Thoracic aorta (tissue), 2 donors: ENCODE measurements at regions not wholly inside any gene's neighbourhood (a gene's known extent, or its start where the extent isn't known, plus 50 kb on each side); places are given as distances from the start of the nearest gene placed in this dataset.
"Not testable (repeated sequence)": the region's sequence is repeated elsewhere in the genome, so short reads cannot be mapped to it uniquely, and the experiment has no call there.

Source experiments
- ATAC-seq: fragments of 150-250 bp; one replicate; pipeline ENCODE4 v1.8.0; 2017; ENCODE audit warnings: low read depth; ENCODE audit not compliant: insufficient number of reproducible peaks, low FRiP score
- DNase-seq: peaks from one replicate; pipeline ENCODE4 v3.0.0-alpha.2; 2020; ENCODE audit warnings: low spot score
- H3K27ac ChIP-seq, 2 donors: fragments of 200-600 bp; sonication (generic); 1 replicate in 1 of 2; 2 replicates in 1 of 2; pipeline ENCODE4 v1.5.1; 2016; ENCODE audit warnings: mild to moderate bottlenecking in 2 of 2, moderate library complexity in 2 of 2
- H3K27me3 ChIP-seq: fragments of 200-600 bp; sonication (generic); replicated peaks from 2 replicates; pipeline ENCODE4 v1.6.0; 2016; ENCODE audit warnings: mild to moderate bottlenecking; ENCODE audit not compliant: insufficient read depth
- H3K36me3 ChIP-seq: fragments of 200-600 bp; sonication (generic); one replicate; pipeline ENCODE4 v1.5.1; 2016
- H3K4me1 ChIP-seq, 2 donors: fragments of 200-600 bp; sonication (generic); 1 replicate in 1 of 2; 2 replicates in 1 of 2; pipeline versions ENCODE4 v1.5.1 to v1.6.0; 2016; ENCODE audit warnings: low read depth in 2 of 2, mild to moderate bottlenecking in 1 of 2; ENCODE audit not compliant: control insufficient read depth in 1 of 2
- H3K4me3 ChIP-seq: fragments of 200-600 bp; sonication (generic); 2 replicates; pipeline ENCODE4 v1.5.1; 2016; ENCODE audit warnings: mild to moderate bottlenecking
- H3K9me3 ChIP-seq: fragments of 200-600 bp; sonication (generic); 2 replicates; pipeline ENCODE4 v1.5.1; 2016
- CTCF ChIP-seq: fragments of 200-600 bp; sonication (generic); IDR thresholded peaks from one replicate; pipeline ENCODE4 v1.5.1; 2019; ENCODE audit warnings: antibody characterized with exemption

DNA sequence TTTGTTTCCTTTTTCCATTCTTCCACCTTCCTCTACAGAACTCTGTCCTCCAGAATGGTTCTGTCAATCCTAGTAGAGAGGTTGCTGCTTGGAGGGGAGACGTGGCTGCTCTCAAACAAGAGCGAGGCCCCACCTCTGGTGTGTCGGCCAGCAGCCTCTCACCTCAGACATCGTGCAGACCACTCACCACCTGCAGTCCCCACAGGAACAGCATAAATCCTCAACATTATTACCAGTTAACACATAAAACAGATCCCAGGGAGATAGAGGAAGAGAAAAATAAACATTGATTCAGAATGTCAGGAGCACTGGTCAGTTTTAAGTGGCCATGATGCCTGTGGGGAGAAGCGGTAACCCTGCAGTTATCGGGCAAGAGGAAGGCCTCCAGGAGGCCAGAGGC, 485.9 kb upstream of the DPP6 start:
- DNase-seq: no peak
- H3K4me1 ChIP-seq: no peaks in the 10 kb centered on the region
- no peaks in the 10 kb centered on the region for H3K27me3 ChIP-seq
- H3K4me3 ChIP-seq: no peak overlapping the region
- H3K9me3 ChIP-seq: no peaks in the 10 kb centered on the region
- no peak overlapping the region for H3K27ac ChIP-seq
- no peak for ATAC-seq
- no peaks in the 10 kb centered on the region for H3K36me3 ChIP-seq
- TF ChIP-seq CTCF: no peak

DNA sequence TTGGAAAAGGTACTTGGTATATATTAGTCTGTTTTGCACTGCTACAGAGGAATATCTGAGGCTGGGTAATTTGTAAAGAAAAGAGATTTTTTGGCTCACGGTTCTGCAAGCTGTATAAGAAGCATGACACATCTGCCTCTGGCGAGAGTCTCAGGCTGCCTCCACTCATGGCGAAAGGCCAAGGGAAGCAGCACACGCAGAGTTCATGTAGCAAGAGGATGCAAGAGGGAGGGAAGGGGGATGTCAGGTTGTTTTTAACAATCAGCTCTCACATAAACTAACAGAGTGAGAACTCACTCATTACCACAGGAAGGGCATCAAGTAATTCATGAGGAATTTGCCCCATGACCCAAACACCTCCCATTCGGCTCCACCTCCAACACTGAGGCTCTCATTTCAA, 484.8 kb upstream of the DPP6 start:
- H3K27ac ChIP-seq: no peak overlapping the region
- DNase-seq (no peak), ATAC-seq (no peak)
- TF ChIP-seq CTCF: no peak
- no peak overlapping the region for H3K4me3 ChIP-seq
- no peaks in the 10 kb centered on the region for H3K9me3 ChIP-seq
- H3K27me3 ChIP-seq: no peaks in the 10 kb centered on the region
- no peaks in the 10 kb centered on the region for H3K36me3 ChIP-seq
- no peaks in the 10 kb centered on the region for H3K4me1 ChIP-seq

DNA sequence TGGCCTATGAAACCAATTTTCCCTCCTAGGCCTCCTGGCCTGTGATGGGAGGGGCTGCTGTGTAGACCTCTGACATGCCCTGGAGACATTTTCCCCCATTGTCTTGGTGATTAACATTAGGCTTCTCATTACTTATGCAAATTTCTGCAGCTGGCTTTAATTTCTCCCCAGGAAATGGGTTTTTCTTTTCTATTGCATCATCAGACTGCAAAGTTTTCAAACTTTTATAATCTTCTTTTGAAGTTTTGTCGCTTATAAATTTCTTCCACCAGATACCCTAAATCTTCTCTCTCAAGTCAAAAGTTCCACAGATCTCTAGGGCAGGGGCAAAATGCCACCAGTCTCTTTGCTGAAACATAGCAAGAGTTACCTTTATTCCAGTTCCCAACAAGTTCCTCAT, 482.7 kb upstream of the DPP6 start:
- H3K4me3 ChIP-seq, H3K4me1 ChIP-seq, H3K36me3 ChIP-seq, H3K9me3 ChIP-seq, ATAC-seq, H3K27me3 ChIP-seq, H3K27ac ChIP-seq, DNase-seq: not testable (repeated sequence)

GRCh38 chr7:153576096-153576495, 476.1 kb upstream of the DPP6 start:
- Histone ChIP-seq H3K4me3 (no peak overlapping the region), H3K27ac (no peak overlapping the region), H3K9me3 (no peaks in the 10 kb centered on the region), H3K4me1 (no peaks in the 10 kb centered on the region), H3K27me3 (no peaks in the 10 kb centered on the region), H3K36me3 (no peaks in the 10 kb centered on the region)
- ATAC-seq: no peak
- DNase-seq: no peak
- no peak for TF ChIP-seq CTCF

DNA sequence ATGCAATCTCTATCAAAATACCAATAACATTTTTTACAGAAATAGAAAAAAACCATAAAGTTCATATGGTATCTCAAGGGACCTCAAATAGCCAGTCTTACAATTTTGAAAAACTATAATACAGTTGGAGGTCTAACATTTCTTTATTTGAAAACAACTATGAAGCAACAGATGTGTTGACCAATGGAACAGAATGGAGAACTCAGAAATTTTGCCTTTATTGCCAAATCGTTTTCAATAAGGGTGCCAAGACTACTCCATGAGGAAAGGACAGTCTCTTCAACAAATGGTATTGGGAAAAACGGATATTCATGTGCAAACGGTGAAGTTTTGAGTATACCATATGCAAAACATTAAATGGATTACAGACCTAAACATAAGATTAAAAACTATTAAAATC, 470.8 kb upstream of the DPP6 start:
- no peaks in the 10 kb centered on the region for H3K4me1 ChIP-seq
- TF ChIP-seq CTCF: no peak
- DNase-seq (no peak), ATAC-seq (no peak)
- H3K27ac ChIP-seq: no peak overlapping the region
- H3K27me3 ChIP-seq: no peaks in the 10 kb centered on the region
- H3K36me3 ChIP-seq: no peaks in the 10 kb centered on the region
- H3K4me3 ChIP-seq: no peak overlapping the region
- H3K9me3 ChIP-seq: no peaks in the 10 kb centered on the region

- no peak for ATAC-seq
- no peak overlapping the region for H3K27ac ChIP-seq
Observed at GRCh38 chr7:153584132-153584531, 468.1 kb upstream of the DPP6 start.

More at GRCh38 chr7:153584132-153584531, 468.1 kb upstream of the DPP6 start:
- TF ChIP-seq CTCF: no peak
- DNase-seq: no peak
- H3K4me1 ChIP-seq: no peaks in the 10 kb centered on the region
- H3K27me3 ChIP-seq: no peaks in the 10 kb centered on the region
- no peak overlapping the region for H3K4me3 ChIP-seq
- H3K9me3 ChIP-seq: no peaks in the 10 kb centered on the region
- H3K36me3 ChIP-seq: no peaks in the 10 kb centered on the region
